ENCODE measurements at regions not wholly inside any gene's neighbourhood (a gene's known extent, or its start where the extent isn't known, plus 50 kb on each side); places are given as distances from the start of the nearest gene placed in this dataset.
"Not testable (repeated sequence)": the region's sequence is repeated elsewhere in the genome, so short reads cannot be mapped to it uniquely, and the experiment has no call there.

GRCh38 chr7:9919-10318 lies 182.5 kb upstream of the FAM20C start:
- not testable (repeated sequence) for DNase-seq

- not testable (repeated sequence) for DNase-seq
These were observed 159.6 kb upstream of the FAM20C start for GRCh38 chr7:32565-33280.

GRCh38 chr7:35121-35541 lies 157.2 kb upstream of the FAM20C start:
- not testable (repeated sequence) for DNase-seq

GRCh38 chr7:36539-36938 lies 155.8 kb upstream of the FAM20C start:
- DNase-seq: not testable (repeated sequence)

GRCh38 chr7:37656-38055 lies 154.7 kb upstream of the FAM20C start:
- not testable (repeated sequence) for DNase-seq

- DNase-seq: not testable (repeated sequence)
These were observed 153.9 kb upstream of the FAM20C start for GRCh38 chr7:38444-38843.

GRCh38 chr7:39984-40740 lies 152.2 kb upstream of the FAM20C start:
- not testable (repeated sequence) for DNase-seq

- DNase-seq: no peak
These were observed 151.3 kb upstream of the FAM20C start for GRCh38 chr7:40799-41750.

GRCh38 chr7:41917-42565 lies 150.3 kb upstream of the FAM20C start:
- no peak for DNase-seq

- no peak for DNase-seq
These were observed 148.4 kb upstream of the FAM20C start for GRCh38 chr7:43791-44540.

GRCh38 chr7:44541-44896 lies 147.9 kb upstream of the FAM20C start:
- DNase-seq: no peak

GRCh38 chr7:45106-46090 lies 147.0 kb upstream of the FAM20C start:
- DNase-seq: no peak

GRCh38 chr7:46123-46829 lies 146.1 kb upstream of the FAM20C start:
- no peak for DNase-seq

GRCh38 chr7:46830-47140 lies 145.6 kb upstream of the FAM20C start:
- DNase-seq: no peak

- no peak for DNase-seq
These were observed 140.8 kb upstream of the FAM20C start for GRCh38 chr7:51456-52068.

- no peak for DNase-seq
These were observed 140.3 kb upstream of the FAM20C start for GRCh38 chr7:52100-52499.

- no peak for DNase-seq
These were observed 138.8 kb upstream of the FAM20C start for GRCh38 chr7:53531-53930.

GRCh38 chr7:54615-55014 lies 137.8 kb upstream of the FAM20C start:
- DNase-seq: no peak

- DNase-seq: no peak
These were observed 136.6 kb upstream of the FAM20C start for GRCh38 chr7:55690-56248.
